ENCODE measurements at regions not wholly inside any gene's neighbourhood (a gene's known extent, or its start where the extent isn't known, plus 50 kb on each side); places are given as distances from the start of the nearest gene placed in this dataset.

DNA sequence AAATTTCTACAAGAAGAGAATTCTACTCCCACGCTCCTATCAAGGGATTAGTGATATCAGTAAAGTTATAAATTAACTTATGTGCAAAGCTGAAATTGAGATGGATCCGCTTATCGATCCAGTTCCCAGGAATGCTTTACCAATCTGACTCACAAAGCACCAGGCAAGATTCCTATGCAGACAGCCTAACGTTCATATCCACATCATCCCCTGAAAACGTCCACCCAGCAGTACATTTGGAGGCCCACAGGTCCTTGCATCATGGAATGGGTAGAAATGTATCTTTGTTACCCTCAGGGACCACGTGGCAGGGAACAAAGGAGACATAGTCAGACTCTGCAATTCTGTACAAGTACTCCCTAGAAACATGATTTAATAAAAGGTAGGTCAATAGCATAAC is 147.4 kb downstream of the ESM1 start:
- FAIRE-seq, result no peak
- TF ChIP-seq, protein P1, sequence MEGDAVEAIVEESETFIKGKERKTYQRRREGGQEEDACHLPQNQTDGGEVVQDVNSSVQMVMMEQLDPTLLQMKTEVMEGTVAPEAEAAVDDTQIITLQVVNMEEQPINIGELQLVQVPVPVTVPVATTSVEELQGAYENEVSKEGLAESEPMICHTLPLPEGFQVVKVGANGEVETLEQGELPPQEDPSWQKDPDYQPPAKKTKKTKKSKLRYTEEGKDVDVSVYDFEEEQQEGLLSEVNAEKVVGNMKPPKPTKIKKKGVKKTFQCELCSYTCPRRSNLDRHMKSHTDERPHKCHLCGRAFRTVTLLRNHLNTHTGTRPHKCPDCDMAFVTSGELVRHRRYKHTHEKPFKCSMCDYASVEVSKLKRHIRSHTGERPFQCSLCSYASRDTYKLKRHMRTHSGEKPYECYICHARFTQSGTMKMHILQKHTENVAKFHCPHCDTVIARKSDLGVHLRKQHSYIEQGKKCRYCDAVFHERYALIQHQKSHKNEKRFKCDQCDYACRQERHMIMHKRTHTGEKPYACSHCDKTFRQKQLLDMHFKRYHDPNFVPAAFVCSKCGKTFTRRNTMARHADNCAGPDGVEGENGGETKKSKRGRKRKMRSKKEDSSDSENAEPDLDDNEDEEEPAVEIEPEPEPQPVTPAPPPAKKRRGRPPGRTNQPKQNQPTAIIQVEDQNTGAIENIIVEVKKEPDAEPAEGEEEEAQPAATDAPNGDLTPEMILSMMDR (IDR thresholded peaks at IDR 0.05), result no peak
- intact Hi-C loops (cut with DNase I), result no loop called here
- peak in 3 of 4 donors; percentile 31 to 66 (median 50) for ATAC-seq
- WGBS, 2 donors, result 14 to 17% methylated on average over 6 of the region's 6 CpGs
- Histone ChIP-seq H3K9me3 (no peaks in the 10 kb centered on the region), H3K27ac (peak overlapping the region in 2 of 4 donors; percentile 6 to 10), H3K4me1 (peaks cover 3 to 14% (median 12%) of the 10 kb centered on the region in 3 donors), H3K36me3 (no peaks in the 10 kb centered on the region), H3K4me3 (no peak overlapping the region), H3K27me3 (no peaks in the 10 kb centered on the region)
- DNase-seq, result peak in 1 of 6 donors; percentile 6

DNA sequence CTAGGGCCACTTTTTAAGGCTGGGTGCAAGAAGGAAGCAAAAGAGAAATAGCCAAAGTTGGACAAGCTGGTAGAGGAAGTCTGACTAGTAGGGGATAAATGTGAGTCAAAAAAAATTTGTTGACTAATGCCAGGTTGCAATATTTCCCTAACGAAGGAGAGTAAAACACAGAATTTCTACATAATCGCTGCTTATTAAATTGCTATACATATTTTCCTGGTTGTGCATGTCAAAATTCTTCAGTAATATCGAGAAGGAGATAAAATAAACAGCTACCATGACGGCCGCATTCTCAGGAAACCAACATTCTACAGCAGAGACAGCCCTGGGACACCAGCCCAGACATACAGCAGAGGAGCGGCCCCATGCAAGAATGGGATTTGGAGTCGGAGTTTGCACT is 148.3 kb downstream of the ESM1 start:
- ATAC-seq (no peak), FAIRE-seq (no peak), DNase-seq (no peak)
- peaks cover 3 to 14% (median 12%) of the 10 kb centered on the region in 3 donors for H3K4me1 ChIP-seq
- H3K36me3 ChIP-seq, result no peaks in the 10 kb centered on the region
- H3K4me3 ChIP-seq, result no peak overlapping the region
- intact Hi-C loops (cut with DNase I), result no loop called here
- no peak overlapping the region for H3K27ac ChIP-seq
- 66 to 80% methylated on average over 7 of the region's 7 CpGs for WGBS, 2 donors
- no peaks in the 10 kb centered on the region for H3K27me3 ChIP-seq
- no peaks in the 10 kb centered on the region for H3K9me3 ChIP-seq
- TF ChIP-seq, protein P1 (IDR thresholded peaks at IDR 0.05), result no peak

DNA sequence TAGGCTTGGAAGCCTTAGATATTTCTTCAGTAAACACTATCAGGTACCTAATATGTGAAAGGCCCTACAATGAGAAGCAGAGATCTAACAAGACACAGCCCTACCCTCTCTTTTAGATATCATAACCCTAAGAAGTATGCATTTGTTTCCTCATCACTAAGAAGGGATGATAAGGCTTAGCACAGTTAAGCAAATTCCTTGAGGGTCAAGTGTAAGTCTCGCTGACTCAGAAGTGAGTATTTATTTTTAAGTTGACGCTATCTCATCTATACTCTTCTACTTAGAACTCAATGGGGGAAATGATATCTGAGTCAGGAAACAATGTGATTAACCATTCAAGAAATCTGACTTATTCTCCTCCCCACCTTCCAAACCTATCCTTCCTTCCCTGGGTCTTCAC is 149.7 kb downstream of the ESM1 start:
- DNase-seq (no peak), ATAC-seq (no peak), FAIRE-seq (no peak)
- Histone ChIP-seq H3K27ac (no peak overlapping the region), H3K9me3 (no peaks in the 10 kb centered on the region), H3K36me3 (no peaks in the 10 kb centered on the region), H3K4me1 (peaks cover 3 to 14% (median 12%) of the 10 kb centered on the region in 3 donors), H3K27me3 (no peaks in the 10 kb centered on the region), H3K4me3 (no peak overlapping the region)
- intact Hi-C loops (cut with DNase I), result no loop called here
- TF ChIP-seq, protein P1 (IDR thresholded peaks at IDR 0.05), result no peak
- 90 to 94% methylated on average over 2 of the region's 2 CpGs for WGBS, 2 donors

DNA sequence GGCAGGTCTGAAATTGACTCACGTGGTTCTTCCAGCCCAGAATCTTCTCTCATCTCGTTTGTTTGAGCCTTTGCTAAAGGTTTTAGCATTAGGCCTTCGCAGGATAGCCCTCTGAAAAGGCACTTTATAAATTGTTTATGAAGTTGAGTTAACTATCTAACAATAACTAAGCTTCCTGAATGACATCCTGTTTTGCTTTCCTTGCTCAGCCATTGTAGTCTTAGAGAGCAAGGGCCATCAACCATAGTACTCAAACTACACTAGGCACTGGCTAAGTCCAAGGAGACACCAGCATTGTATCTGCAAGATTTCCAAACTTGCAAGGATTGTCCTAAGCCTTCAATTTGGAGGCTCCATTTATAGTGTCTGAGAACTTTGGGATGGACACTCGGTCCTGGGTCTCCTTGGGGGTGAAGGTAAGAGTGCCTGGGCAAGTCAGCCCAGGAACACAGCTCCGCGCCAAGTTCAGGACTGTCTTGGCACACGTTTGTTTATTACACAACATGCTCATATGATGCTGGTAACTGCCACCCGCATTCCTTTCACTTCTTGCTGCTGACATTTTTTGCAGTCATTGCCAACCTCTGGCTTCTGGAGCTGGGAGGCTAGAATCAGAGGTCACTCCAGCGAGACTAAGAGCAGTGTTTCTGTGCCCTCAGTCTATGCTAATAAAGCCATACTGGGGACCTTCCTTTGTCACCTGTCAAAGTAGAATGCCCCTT is 151.1 kb downstream of the ESM1 start:
- TF ChIP-seq, protein P1 (IDR thresholded peaks at IDR 0.05), result no peak
- Histone ChIP-seq H3K9me3 (no peaks in the 10 kb centered on the region), H3K27ac (no peak overlapping the region), H3K4me1 (peaks cover 3 to 14% (median 12%) of the 10 kb centered on the region in 3 donors), H3K27me3 (no peaks in the 10 kb centered on the region), H3K36me3 (no peaks in the 10 kb centered on the region), H3K4me3 (no peak overlapping the region)
- ATAC-seq, result peak in 3 of 4 donors; percentile 45 to 68 (median 52)
- WGBS, 2 donors, result 50 to 52% methylated on average over 9 of the region's 9 CpGs
- peak in 3 of 6 donors; percentile 7 to 41 (median 27) for DNase-seq
- intact Hi-C loops (cut with DNase I), result no loop called here
- no peak for FAIRE-seq

DNA sequence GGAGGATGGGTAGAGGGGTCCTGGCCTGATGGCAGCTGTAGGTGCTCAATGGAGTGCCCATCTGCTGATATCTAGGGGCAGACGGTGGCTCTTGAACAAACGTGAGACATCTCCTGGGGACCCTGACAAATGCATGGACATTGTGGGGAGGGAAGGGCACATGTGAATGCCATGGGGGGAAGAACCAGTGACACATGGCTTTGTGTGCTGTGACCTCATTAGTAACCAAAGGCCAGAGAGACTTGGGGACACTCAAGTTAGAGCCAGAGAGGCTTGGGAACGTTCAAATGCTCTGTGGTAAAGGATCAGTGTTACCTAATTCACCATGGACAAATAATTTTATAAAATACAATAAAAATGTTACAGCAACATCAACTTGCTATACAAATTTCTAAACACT is 151.8 kb downstream of the ESM1 start:
- TF ChIP-seq, protein P1 (IDR thresholded peaks at IDR 0.05), result no peak
- no peak for FAIRE-seq
- Histone ChIP-seq H3K27me3 (no peaks in the 10 kb centered on the region), H3K27ac (no peak overlapping the region), H3K9me3 (no peaks in the 10 kb centered on the region), H3K4me3 (no peak overlapping the region), H3K4me1 (peaks cover 3 to 10% (median 8%) of the 10 kb centered on the region in 3 donors), H3K36me3 (no peaks in the 10 kb centered on the region)
- no peak for DNase-seq
- ATAC-seq, result no peak
- 75 to 81% methylated on average over 3 of the region's 3 CpGs for WGBS, 2 donors
- intact Hi-C loops (cut with DNase I), result no loop called here

Data from pancreas (tissue), 10 donors.